ENCODE measurements at regions not wholly inside any gene's neighbourhood (a gene's known extent, or its start where the extent isn't known, plus 50 kb on each side); places are given as distances from the start of the nearest gene placed in this dataset.
"Not testable (repeated sequence)": the region's sequence is repeated elsewhere in the genome, so short reads cannot be mapped to it uniquely, and the experiment has no call there.

GRCh38 chr4:42306221-42307109 is 90.8 kb upstream of the SHISA3 start:
- no peaks in the 10 kb centered on the region for H3K4me1 Mint-ChIP-seq (ENCODE audit: low read depth)
- no peak overlapping the region for H3K4me3 Mint-ChIP-seq
- H3K27ac Mint-ChIP-seq = no peak overlapping the region
- no peaks in the 10 kb centered on the region for H3K36me3 Mint-ChIP-seq (ENCODE audit: low read depth)
- H3K9me3 Mint-ChIP-seq = no peaks in the 10 kb centered on the region
- H3K27me3 Mint-ChIP-seq = no peaks in the 10 kb centered on the region
- intact Hi-C loops (cut with micrococcal nuclease) = no loop called here

GRCh38 chr4:42308247-42308646 is 89.0 kb upstream of the SHISA3 start:
- Mint-ChIP-seq H3K4me1 (ENCODE audit: low read depth) (no peaks in the 10 kb centered on the region), H3K36me3 (ENCODE audit: low read depth) (no peaks in the 10 kb centered on the region), H3K27ac (no peak overlapping the region), H3K9me3 (no peaks in the 10 kb centered on the region), H3K27me3 (peaks cover 1% of the 10 kb centered on the region), H3K4me3 (no peak overlapping the region)
- intact Hi-C loops (cut with micrococcal nuclease) = no loop called here

- Mint-ChIP-seq H3K27me3 (peaks cover 1% of the 10 kb centered on the region), H3K36me3 (ENCODE audit: low read depth) (no peaks in the 10 kb centered on the region), H3K27ac (no peak overlapping the region), H3K4me3 (no peak overlapping the region), H3K4me1 (ENCODE audit: low read depth) (no peaks in the 10 kb centered on the region), H3K9me3 (peaks cover 13% of the 10 kb centered on the region)
- intact Hi-C loops (cut with micrococcal nuclease) = no loop called here
Measured at GRCh38 chr4:42309361-42310260, 87.7 kb upstream of the SHISA3 start.

GRCh38 chr4:42310358-42310757 is 86.9 kb upstream of the SHISA3 start:
- intact Hi-C loops (cut with micrococcal nuclease) = no loop called here
- Mint-ChIP-seq H3K36me3 (ENCODE audit: low read depth) (no peaks in the 10 kb centered on the region), H3K4me3 (no peak overlapping the region), H3K27ac (no peak overlapping the region), H3K4me1 (ENCODE audit: low read depth) (no peaks in the 10 kb centered on the region), H3K9me3 (peaks cover 13% of the 10 kb centered on the region), H3K27me3 (peaks cover 1% of the 10 kb centered on the region)

GRCh38 chr4:42310806-42311205 is 86.5 kb upstream of the SHISA3 start:
- H3K36me3 Mint-ChIP-seq (ENCODE audit: low read depth) = no peaks in the 10 kb centered on the region
- H3K4me3 Mint-ChIP-seq = no peak overlapping the region
- no peak overlapping the region for H3K27ac Mint-ChIP-seq
- peaks cover 4% of the 10 kb centered on the region for H3K4me1 Mint-ChIP-seq (ENCODE audit: low read depth)
- H3K9me3 Mint-ChIP-seq = peaks cover 13% of the 10 kb centered on the region
- peaks cover 1% of the 10 kb centered on the region for H3K27me3 Mint-ChIP-seq
- intact Hi-C loops (cut with micrococcal nuclease) = no loop called here

- H3K4me3 Mint-ChIP-seq = no peak overlapping the region
- no peak overlapping the region for H3K27ac Mint-ChIP-seq
- intact Hi-C loops (cut with micrococcal nuclease) = no loop called here
- H3K27me3 Mint-ChIP-seq = peaks cover 1% of the 10 kb centered on the region
- H3K4me1 Mint-ChIP-seq (ENCODE audit: low read depth) = peaks cover 5% of the 10 kb centered on the region
- peaks cover 13% of the 10 kb centered on the region for H3K9me3 Mint-ChIP-seq
- H3K36me3 Mint-ChIP-seq (ENCODE audit: low read depth) = no peaks in the 10 kb centered on the region
Measured at GRCh38 chr4:42311591-42311990, 85.7 kb upstream of the SHISA3 start.

GRCh38 chr4:42313420-42313819 is 83.9 kb upstream of the SHISA3 start:
- H3K36me3 Mint-ChIP-seq (ENCODE audit: low read depth); H3K4me1 Mint-ChIP-seq (ENCODE audit: low read depth); H3K27ac Mint-ChIP-seq; H3K4me3 Mint-ChIP-seq; H3K27me3 Mint-ChIP-seq; intact Hi-C loops (cut with micrococcal nuclease): not testable (repeated sequence)
- H3K9me3 Mint-ChIP-seq = peaks cover 13% of the 10 kb centered on the region

- Mint-ChIP-seq H3K4me1 (ENCODE audit: low read depth) (peaks cover 5% of the 10 kb centered on the region), H3K36me3 (ENCODE audit: low read depth) (no peaks in the 10 kb centered on the region), H3K27ac (no peak overlapping the region), H3K4me3 (no peak overlapping the region), H3K27me3 (peaks cover 1% of the 10 kb centered on the region), H3K9me3 (peaks cover 13% of the 10 kb centered on the region)
- intact Hi-C loops (cut with micrococcal nuclease) = no loop called here
Measured at GRCh38 chr4:42313872-42314271, 83.4 kb upstream of the SHISA3 start.

- intact Hi-C loops (cut with micrococcal nuclease) = no loop called here
- Mint-ChIP-seq H3K27ac (no peak overlapping the region), H3K4me3 (no peak overlapping the region), H3K4me1 (ENCODE audit: low read depth) (peaks cover 5% of the 10 kb centered on the region), H3K36me3 (ENCODE audit: low read depth) (no peaks in the 10 kb centered on the region), H3K9me3 (peaks cover 13% of the 10 kb centered on the region), H3K27me3 (peaks cover 1% of the 10 kb centered on the region)
Measured at GRCh38 chr4:42315231-42315630, 82.1 kb upstream of the SHISA3 start.

GRCh38 chr4:42320822-42321388 is 76.4 kb upstream of the SHISA3 start:
- H3K9me3 Mint-ChIP-seq = no peaks in the 10 kb centered on the region
- no peak overlapping the region for H3K27ac Mint-ChIP-seq
- H3K4me3 Mint-ChIP-seq = no peak overlapping the region
- H3K36me3 Mint-ChIP-seq (ENCODE audit: low read depth) = no peaks in the 10 kb centered on the region
- intact Hi-C loops (cut with micrococcal nuclease) = no loop called here
- no peaks in the 10 kb centered on the region for H3K27me3 Mint-ChIP-seq
- peaks cover under 1% of the 10 kb centered on the region for H3K4me1 Mint-ChIP-seq (ENCODE audit: low read depth)

GRCh38 chr4:42326040-42326439 is 71.2 kb upstream of the SHISA3 start:
- Mint-ChIP-seq H3K4me3 (no peak overlapping the region), H3K27ac (no peak overlapping the region), H3K9me3 (no peaks in the 10 kb centered on the region), H3K36me3 (ENCODE audit: low read depth) (no peaks in the 10 kb centered on the region), H3K4me1 (ENCODE audit: low read depth) (no peaks in the 10 kb centered on the region), H3K27me3 (no peaks in the 10 kb centered on the region)
- intact Hi-C loops (cut with micrococcal nuclease) = no loop called here

- intact Hi-C loops (cut with micrococcal nuclease) = no loop called here
- no peak overlapping the region for H3K27ac Mint-ChIP-seq
- no peaks in the 10 kb centered on the region for H3K27me3 Mint-ChIP-seq
- H3K4me3 Mint-ChIP-seq = no peak overlapping the region
- H3K4me1 Mint-ChIP-seq (ENCODE audit: low read depth) = no peaks in the 10 kb centered on the region
- no peaks in the 10 kb centered on the region for H3K9me3 Mint-ChIP-seq
- H3K36me3 Mint-ChIP-seq (ENCODE audit: low read depth) = no peaks in the 10 kb centered on the region
Measured at GRCh38 chr4:42326524-42326923, 70.8 kb upstream of the SHISA3 start.

- intact Hi-C loops (cut with micrococcal nuclease) = no loop called here
- Mint-ChIP-seq H3K27me3 (no peaks in the 10 kb centered on the region), H3K4me3 (no peak overlapping the region), H3K4me1 (ENCODE audit: low read depth) (no peaks in the 10 kb centered on the region), H3K9me3 (no peaks in the 10 kb centered on the region), H3K27ac (no peak overlapping the region), H3K36me3 (ENCODE audit: low read depth) (no peaks in the 10 kb centered on the region)
Measured at GRCh38 chr4:42327323-42327722, 70.0 kb upstream of the SHISA3 start.

- H3K4me3 Mint-ChIP-seq = no peak overlapping the region
Measured at GRCh38 chr4:42328978-42329377, 68.3 kb upstream of the SHISA3 start.

More at GRCh38 chr4:42328978-42329377, 68.3 kb upstream of the SHISA3 start:
- H3K27ac Mint-ChIP-seq = no peak overlapping the region
- H3K9me3 Mint-ChIP-seq = no peaks in the 10 kb centered on the region
- no peaks in the 10 kb centered on the region for H3K4me1 Mint-ChIP-seq (ENCODE audit: low read depth)
- H3K36me3 Mint-ChIP-seq (ENCODE audit: low read depth) = no peaks in the 10 kb centered on the region
- intact Hi-C loops (cut with micrococcal nuclease) = no loop called here
- no peaks in the 10 kb centered on the region for H3K27me3 Mint-ChIP-seq

Measured in dendritic cell treated with granulocyte-macrophage colony-stimulating factor and Interleukin-4, amounts not matched to agents 40 ng/mL and 50 ng/mL, for 4 days (primary cell).